NCI-H345 treated with DMSO at 0.1 percent for 48 hours (cell line): ENCODE measurements at regions not wholly inside any gene's neighbourhood (a gene's known extent, or its start where the extent isn't known, plus 50 kb on each side); places are given as distances from the start of the nearest gene placed in this dataset.
"Not testable (repeated sequence)": the region's sequence is repeated elsewhere in the genome, so short reads cannot be mapped to it uniquely, and the experiment has no call there.

Source experiments
- DNase-seq: peaks from one replicate; lab custom pipeline; 2025; ENCODE audit not compliant: unreplicated experiment; lab: John Stamatoyannopoulos, UW

DNA sequence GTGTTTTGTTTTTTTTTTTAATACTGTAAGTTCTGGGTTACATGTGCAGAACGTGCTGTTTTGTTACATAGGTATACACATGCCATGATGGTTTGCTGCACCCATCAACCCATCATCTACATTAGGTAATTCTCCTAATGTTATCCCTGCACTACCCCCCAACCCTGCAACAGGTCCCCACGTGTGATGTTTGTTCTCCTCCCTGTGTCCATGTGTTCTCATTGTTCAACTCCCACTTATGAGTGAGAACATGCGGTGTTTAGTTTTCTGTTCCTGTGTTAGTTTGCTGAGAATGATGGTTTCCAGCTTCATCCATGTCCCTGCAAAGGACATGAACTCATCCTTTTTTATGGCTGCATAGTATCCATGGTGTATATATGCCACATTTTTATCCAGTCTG is 1005.4 kb downstream of the SOCS6 start:
- DNase-seq, result not testable (repeated sequence)

DNA sequence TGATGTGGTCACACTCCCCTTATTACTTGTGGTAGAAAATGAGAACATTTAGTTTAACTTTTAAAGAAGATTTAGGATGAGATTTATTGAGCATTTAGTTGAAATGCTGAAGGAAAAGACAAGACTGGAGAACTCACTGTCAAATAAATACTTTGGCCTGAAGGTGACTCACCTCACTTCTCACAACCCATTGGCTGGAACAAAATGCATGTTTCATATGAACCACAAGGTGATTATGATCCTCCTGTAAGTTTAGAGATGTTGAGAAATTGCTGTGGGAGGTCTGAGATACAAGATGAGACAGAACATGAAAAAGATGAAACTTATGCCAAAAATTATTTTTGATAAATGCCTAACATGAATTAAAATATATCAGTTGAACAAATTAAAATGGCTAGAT is 1004.5 kb downstream of the SOCS6 start:
- DNase-seq, result no peak

DNA sequence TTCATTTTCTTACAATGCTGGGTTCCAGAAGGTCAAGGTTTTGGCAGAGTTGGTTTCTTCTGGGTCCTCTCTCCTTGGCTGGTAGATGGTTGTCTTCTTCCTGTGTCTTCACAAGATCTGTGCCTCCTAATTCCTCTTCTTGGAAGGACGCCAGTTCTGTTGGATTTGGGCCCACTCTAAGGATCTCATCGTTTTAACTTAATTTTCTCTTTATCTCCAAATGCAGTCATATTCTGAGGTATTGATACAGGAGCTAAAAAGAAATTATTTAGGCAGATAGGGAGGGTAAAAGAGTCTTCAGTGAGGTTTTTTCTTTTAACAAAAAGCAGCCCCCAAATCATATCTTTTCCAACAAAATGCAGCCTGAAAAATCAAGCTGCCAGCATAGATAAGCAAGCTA is 998.4 kb downstream of the SOCS6 start:
- no peak for DNase-seq

DNA sequence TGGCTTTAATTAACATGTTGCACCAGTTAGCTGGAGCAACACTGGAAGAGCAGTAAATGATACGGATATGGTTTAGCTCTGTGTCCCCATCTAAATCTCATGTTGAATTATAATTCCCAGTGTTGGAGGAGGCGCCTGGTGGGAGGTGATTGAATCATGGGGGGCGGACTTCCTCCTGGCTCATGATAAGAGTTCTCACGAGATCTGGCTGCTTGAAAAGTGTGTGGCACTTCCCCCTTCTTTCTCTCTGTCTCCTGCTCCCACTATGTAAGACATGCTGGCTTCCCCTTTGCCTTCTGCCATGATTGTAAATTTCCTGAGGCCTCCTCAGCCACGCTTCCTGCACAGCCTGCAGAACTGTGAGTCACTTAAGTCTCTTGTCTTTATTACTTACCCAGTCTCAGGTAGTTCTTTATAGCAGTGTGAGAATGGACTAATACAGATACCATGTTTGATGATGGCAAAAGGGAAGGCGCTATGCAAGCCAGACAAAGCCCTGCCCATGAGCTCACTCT is 963.6 kb downstream of the SOCS6 start:
- no peak for DNase-seq

DNA sequence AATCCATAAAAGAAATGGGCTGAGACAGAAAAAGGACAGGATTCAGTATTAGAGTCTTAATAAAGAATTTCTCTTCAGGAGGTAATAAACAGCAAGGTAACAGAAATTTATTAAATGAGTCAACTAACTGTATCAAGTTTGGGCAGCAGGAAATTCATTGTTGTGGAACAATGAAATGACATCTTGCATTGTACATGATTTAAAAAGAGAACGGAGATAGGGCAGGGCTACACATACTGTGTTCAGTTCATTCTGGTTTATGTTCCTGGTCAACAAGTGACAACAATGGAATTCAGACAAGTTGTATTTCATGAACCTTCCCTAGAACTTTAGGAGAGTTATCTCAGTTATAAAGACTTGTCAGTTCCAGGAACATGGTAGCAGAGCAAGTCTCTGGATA is 961.3 kb downstream of the SOCS6 start:
- DNase-seq, result no peak

DNA sequence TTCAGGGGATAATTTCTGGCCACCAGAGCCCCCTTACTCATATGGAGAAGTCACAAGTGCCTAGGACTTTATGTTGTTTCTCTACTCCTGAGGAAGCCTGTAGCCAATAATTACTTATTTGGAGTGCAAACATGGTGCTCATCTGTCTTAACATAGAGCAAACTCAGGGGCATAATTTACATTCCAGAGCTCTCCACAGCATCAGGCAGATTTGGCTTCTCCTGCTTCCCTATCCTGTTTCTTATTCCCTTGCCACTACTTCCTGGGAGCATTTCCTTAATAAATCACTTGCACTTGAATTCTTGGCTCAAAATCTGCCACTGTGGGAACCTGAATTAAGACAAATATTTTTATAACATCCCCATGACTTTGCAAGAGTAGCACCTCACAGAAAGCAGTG is 960.9 kb downstream of the SOCS6 start:
- no peak for DNase-seq

DNA sequence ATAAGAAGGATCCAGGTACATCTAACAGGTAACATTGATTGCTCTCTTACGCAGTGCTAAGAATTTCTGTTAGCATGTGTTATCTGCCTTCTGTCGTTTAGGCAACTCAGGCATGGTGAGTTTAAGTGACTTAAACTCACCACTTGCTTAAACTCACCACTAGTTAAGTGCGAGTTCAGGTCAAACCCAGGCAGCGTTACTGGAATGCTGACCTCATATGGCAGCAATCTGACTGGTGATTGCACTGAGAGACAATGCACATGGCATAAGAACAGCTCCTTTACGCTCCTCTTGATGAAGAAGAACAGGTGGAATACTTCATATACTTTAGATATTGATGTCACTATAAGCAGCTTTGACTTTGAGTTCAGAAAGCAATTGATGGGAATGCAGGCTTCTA is 954.1 kb downstream of the SOCS6 start:
- DNase-seq, result no peak

DNA sequence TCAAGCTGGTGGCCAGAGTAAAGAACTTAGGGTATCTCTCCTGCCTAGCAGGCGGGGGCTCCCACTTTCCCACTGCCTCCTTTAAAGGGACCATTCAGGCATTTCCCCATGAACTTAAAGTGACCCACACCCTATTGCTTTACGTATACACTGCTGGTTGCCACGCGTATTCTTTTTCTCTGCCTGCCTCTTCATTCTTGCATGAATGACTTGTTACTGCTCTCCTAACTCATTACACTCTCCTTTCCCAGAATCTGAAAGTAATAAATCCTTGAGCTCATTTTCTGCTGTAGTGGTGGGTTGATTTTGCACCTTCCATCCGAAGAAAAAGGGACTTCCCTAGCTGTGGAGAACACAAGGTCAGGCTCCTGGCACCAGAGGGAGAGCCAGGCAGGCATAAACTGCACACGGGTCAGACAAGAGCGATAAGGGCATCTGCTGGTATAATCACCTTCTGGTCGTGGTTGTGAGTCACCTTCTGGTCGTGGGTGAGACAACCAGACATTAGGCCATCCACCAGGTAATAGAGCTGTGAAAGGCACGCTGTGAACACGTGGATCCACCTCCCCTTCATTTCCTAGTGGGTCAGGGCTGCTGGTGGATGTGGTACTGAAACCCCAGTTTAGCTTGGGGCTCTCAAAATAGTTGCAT is 950.3 kb downstream of the SOCS6 start:
- no peak for DNase-seq

DNA sequence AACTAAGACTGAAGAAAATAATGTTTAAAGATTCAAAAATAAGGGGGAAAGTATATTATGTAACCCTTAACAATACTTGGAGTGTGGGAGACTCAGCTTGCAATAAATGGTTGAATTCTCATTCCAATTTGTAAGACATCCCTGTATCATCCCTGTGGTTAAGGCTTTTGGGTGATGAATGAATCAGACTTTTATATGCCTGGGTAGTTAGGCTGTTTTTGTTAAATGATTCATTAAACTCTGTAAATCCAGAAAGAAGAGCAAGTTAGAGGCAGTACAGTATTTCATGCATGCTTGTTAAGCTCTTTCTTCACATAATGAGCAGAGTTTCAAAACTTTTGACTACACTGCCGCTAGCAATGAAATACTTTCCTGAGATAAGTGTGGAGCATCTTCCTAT is 948.8 kb downstream of the SOCS6 start:
- no peak for DNase-seq

DNA sequence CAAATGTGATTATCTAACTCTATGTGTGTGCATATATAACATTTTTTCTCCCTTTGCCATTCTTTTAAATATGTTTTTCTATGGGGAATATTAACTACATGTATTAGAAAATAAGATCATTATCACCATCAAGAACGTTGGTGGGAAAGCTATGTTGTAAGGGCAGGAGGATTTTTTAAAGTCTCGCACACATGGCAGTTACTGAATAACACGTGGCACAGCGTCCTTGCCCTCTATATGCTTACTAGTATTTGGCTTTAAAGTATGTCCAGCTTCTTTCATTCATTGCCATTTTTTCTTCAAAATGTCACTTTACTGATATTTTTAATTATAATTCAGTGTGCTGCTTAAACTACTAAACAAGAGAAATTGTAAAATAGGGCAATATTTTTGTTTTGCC is 944.3 kb downstream of the SOCS6 start:
- no peak for DNase-seq

DNA sequence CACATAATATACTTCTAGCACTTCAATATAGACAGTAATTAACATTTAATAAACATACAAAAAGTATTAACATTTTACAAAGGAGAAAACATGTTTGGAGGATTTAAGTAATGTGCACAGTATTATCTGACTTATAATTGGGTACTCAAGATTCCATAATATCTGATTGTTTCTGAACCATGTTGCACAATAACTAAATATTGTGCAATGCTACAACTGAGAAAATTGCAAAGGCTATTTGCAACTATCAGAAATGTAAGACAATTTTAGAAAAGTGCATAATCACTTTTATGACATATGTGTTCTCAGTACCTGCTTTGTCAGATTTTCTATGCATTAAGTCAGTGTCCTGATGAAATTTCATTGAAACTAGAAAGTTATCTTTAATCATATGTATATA is 934.6 kb downstream of the SOCS6 start:
- no peak for DNase-seq

DNA sequence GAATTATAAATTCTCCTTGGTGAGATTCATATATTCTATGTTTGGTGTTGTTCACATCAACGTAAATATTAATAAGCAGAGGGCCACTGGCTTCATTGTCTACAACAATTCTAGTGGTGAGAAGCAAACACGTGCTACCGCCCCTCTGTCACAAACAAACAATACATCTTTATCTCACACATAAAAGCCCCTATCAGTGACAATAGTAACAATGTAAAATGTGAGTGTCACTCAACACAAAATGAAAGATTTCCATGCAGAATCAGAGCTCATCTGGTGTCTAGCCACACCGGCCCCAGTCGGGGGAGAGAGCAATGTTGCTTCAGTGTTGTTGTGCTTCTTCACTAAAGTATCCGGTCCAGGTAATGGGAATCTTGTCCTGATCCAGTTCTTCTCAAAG is 932.6 kb downstream of the SOCS6 start:
- DNase-seq, result no peak

DNA sequence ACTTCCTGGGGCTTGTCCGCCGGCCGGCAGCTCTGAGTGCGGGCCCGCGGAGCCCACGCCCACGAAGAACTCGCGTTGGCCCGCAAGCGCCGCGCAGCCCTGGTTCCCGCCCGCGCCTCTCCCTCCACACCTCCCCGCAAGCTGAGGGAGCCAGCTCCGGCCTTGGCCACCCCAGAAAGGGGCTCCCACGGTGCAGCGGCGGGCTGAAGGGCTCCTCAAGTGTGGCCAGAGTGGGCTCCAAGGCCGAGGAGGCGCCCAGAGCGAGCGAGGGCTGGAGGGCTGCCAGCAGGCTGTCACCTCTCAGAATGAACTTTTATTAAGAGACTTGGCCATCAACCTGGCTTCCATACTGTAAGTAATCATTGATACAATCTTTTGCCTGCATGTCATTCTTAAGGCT is 923.9 kb downstream of the SOCS6 start:
- DNase-seq, result not testable (repeated sequence)

DNA sequence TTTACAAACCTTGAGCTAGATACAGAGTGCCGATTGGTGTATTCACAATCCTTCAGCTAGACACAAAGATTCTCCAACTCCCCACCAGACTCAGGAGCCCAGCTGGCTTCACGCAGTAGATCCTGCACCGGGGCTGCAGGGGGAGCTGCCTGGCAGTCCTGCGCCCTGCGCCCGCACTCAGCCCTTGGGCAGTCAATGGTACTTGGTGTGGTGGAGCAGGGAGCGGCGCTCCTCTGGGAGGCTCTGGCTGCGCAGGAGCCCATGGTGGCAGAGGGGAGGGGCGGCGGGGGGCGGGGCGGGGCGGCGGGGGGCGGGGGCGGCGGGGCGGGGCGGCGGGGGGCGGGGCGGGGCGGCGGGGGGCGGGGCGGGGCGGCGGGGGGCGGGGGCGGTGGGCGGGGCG is 923.4 kb downstream of the SOCS6 start:
- no peak for DNase-seq

DNA sequence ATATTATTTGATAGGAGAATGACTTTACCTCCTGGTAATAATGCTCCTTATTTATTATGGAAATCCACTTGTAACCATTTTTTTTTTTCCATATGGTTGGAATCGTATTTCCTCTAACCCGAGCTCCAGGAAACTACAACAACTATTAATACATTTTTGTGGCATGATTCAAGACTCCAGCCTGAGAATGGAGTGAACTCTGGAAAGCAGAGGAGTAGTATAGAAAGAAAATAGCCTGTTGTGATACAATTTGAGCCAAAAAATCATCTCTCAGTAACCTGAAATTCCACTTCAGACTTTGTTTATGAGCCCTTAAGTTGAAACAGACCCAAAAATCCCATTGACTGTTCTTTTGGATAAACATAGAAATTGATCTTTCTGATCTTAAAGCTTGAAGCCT is 921.1 kb downstream of the SOCS6 start:
- no peak for DNase-seq

DNA sequence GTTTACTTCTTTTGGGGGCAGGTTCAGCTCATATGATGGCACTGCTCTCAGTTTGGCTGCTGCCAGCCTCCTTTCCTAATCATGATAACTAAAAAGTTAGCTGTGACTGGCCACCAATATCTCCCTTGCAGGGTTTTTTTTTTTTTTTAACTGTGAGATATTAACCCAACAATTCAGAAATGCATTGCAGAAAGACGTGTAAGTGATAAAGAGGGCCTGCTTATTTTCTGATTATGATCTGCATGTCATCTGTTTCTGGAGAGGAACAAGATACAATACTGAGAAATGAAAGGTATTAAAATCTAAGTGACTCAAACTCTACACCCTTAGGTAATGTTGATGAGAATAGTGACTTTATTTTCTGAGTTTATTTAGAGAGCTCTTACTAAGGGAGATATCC is 905.6 kb downstream of the SOCS6 start:
- no peak for DNase-seq

DNA sequence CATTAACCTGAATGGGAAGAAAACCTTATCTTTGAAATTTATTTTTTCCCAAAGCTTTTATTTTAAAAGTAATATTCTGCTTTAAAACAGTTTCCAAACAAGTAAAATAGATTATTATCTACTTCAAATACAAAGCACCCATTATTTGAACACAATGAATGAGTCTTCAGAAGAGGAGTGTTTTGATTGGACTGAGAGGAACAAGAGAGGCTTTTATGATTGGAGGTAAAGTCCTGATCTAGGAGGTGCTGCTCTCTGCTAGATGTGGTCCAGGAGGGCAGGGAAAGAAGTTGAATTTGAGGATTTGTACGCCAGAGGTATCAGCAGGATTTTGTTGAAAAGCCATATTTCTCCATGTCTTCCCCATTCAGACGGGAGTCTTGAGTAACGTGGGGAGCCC is 900.7 kb downstream of the SOCS6 start:
- no peak for DNase-seq

DNA sequence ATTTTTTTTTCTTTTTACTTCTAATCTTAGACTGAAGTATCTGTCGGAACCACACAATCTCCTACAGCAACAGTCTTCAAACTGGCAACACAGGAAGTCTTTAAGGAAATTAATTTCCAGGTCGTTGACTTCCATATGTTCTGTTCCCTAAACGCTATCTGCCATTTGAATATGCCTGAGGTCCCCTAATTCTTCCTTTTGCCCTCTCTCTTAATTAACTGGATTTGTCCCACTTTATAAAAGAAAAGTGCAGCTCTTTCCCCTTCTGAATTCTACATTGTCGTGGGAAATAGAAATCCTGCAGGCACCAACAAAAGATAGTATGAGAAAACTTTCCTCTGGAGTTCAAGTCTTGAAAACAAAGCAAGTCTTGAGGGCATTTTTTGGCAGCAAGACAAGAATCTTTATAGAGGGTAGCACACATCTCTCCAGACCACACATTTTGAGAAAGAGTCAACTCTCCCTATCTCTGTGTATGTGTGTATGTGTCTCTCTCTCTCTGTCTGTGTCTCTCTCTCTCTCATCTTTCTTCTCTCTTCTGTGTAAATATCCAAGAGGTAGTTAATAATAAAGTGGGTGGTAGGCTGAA is 879.8 kb downstream of the SOCS6 start:
- DNase-seq, result no peak

DNA sequence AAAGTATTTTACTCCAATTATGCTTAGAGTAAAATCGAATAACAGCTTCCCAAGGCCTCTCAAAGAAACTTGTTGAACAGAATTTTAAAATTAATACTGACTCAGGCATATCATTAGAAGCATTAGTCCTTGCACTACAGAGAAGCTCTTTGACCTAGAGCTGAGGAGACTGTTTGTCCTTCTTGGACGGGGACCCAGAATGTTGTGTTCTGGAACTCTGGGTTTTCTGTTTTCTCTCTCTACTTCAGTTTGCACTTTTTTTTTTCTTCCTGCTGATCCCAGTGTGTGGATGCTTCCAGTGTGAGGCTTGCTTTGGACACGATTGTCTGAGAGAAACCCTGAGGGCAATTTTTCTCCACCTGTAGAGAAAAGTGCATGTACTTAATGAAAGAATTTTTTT is 847.6 kb downstream of the SOCS6 start:
- no peak for DNase-seq

DNA sequence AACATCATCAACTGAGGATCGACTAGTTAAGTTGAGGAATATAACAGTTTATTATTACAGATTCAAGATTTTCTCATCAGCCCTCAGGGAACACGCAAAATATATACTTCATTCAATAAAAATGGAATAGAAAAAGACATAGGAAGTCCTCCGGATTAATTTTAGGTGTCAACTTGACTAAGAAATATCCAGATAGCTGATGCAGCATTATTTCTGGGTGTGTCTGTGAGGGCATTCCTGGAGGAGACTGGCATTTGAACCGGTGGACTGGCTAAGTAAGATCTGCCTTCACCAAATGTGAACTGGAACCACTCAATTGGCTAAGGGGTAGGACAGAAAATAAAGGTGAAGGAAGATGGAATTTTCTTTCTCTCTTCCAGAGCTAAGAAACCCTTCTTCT is 845.3 kb downstream of the SOCS6 start:
- no peak for DNase-seq

DNA sequence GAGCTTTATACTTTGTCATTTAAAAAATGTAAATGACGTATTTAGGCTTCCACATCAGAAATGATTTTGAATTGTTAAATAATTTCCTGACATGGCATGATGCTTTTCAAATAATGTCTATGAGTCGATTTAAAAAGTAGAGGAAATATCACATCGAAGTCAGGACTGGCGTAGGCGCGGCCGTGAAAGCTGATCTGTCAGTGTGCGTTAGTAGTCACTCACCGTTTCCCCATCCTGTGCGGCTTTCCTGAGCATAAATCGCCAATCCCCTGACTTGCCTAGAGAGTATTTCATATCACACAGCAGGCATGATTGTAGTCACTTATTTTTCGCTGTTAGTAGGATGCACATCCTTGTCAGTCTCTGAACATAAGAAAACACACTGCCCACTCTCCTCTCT is 843.1 kb downstream of the SOCS6 start:
- DNase-seq, result no peak

DNA sequence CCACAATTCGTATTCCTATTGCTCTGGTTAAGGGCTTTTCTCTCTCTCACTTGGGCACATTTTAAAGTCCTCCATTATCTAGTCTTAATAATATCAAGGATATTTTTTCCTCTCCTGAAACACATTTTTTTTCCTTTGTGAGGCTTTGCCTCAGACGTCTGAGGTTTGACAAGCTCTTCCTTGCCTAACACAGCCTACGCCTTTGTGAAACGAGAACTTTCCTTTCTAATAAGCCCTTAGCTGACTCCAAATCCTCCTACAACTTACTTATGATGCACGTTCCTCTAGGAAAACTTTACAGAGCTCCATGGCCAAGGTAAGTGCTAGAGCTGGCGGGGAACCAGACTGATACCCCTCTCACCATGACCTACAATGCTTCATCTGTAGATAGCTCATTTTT is 841.5 kb downstream of the SOCS6 start:
- DNase-seq, result no peak

DNA sequence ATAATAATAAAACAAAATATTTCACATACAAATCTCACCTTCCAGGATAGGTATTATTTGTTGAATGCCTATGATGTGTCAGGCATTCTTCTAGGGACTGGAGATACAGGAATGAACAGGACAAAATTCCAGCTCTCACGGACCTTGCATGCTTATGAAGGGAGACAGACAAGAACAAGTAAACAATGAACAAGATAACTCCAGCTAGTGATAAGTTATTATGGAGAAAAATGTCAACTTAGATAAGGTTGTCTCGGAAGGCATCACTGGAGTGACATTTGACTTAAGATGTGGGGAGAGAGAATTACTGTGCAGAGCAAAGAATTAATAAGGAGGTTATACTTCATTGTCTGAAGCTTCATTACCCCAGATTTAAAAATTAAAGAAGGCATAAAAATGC is 836.7 kb downstream of the SOCS6 start:
- no peak for DNase-seq
